Small intestine (tissue), 7 donors: ENCODE measurements at regions not wholly inside any gene's neighbourhood (a gene's known extent, or its start where the extent isn't known, plus 50 kb on each side); places are given as distances from the start of the nearest gene placed in this dataset.
"Not testable (repeated sequence)": the region's sequence is repeated elsewhere in the genome, so short reads cannot be mapped to it uniquely, and the experiment has no call there.

ENCODE experiments used
- DNase-seq, 2 donors: peaks; one replicate each; pipeline versions ENCODE4 v3.0.0 to v3.0.0-alpha.2; 2013
- FAIRE-seq: peaks from 2 replicates; lab custom pipeline; 2012; peaks lifted over from hg19 to GRCh38; lab: Jason Lieb, UNC
- H3K27ac ChIP-seq, 3 donors: one replicate each; pipeline ENCODE4 v1.5.1; 2013; ENCODE audit warnings: low read length in 2 of 3, mild to moderate bottlenecking in 2 of 3, control low read depth in 1 of 3, inconsistent platforms in 1 of 3, low read depth in 1 of 3, moderate library complexity in 1 of 3
- H3K27me3 ChIP-seq, 3 donors: one replicate each; pipeline ENCODE4 v1.6.1; 2013; ENCODE audit warnings: low read length in 3 of 3, inconsistent platforms in 1 of 3; ENCODE audit not compliant: control insufficient read depth in 3 of 3, insufficient read depth in 3 of 3
- H3K36me3 ChIP-seq, 3 donors: one replicate each; pipeline ENCODE4 v1.6.1; 2013; ENCODE audit warnings: low read length in 3 of 3, inconsistent platforms in 1 of 3, low read depth in 1 of 3, mild to moderate bottlenecking in 1 of 3, moderate library complexity in 1 of 3; ENCODE audit not compliant: control insufficient read depth in 3 of 3, insufficient read depth in 2 of 3
- H3K4me1 ChIP-seq, 3 donors: one replicate each; pipeline ENCODE4 v1.6.1; 2013; ENCODE audit warnings: low read length in 2 of 3, inconsistent platforms in 1 of 3, low read depth in 1 of 3, mild to moderate bottlenecking in 1 of 3, moderate library complexity in 1 of 3; ENCODE audit not compliant: control insufficient read depth in 3 of 3, insufficient read depth in 2 of 3
- H3K4me3 ChIP-seq, 3 donors: one replicate each; pipeline ENCODE4 v1.5.1; 2013; ENCODE audit warnings: low read length in 3 of 3, control low read depth in 1 of 3, inconsistent platforms in 1 of 3, low read depth in 1 of 3, mild to moderate bottlenecking in 1 of 3, moderate library complexity in 1 of 3
- H3K9me3 ChIP-seq, 2 donors: one replicate each; pipeline ENCODE4 v1.6.1; 2013; ENCODE audit warnings: low read depth in 1 of 2, low read length in 1 of 2; ENCODE audit not compliant: control insufficient read depth in 2 of 2, insufficient read depth in 1 of 2
- WGBS, 3 donors: extraction: QIAGEN DNeasy Blood & Tissue Kit; methylation state at CpG; one replicate each; pipeline ENCODE4 v1.1.7; 2013; 5-methylcytosine and 5-hydroxymethylcytosine counted together
- donor health status: healthy with polysubstance abuse.
- donor health status: control.
- donor health status: control.
- donor health status: Bipolar disorder and iron deficiency.
- donor health status: healthy.

GRCh38 chr14:71621980-71622605 lies 310.1 kb upstream of the RGS6 start:
- 90 to 95% (median 93%) methylated on average over 4 of the region's 4 CpGs for WGBS, 3 donors
- H3K36me3 ChIP-seq: peaks cover 3 to 15% (median 13%) of the 10 kb centered on the region in 3 donors
- H3K4me3 ChIP-seq: no peak overlapping the region
- H3K27ac ChIP-seq: no peak overlapping the region
- no peaks in the 10 kb centered on the region for H3K4me1 ChIP-seq
- DNase-seq: no peak
- no peaks in the 10 kb centered on the region for H3K9me3 ChIP-seq
- no peak for FAIRE-seq
- H3K27me3 ChIP-seq: no peaks in the 10 kb centered on the region

DNA sequence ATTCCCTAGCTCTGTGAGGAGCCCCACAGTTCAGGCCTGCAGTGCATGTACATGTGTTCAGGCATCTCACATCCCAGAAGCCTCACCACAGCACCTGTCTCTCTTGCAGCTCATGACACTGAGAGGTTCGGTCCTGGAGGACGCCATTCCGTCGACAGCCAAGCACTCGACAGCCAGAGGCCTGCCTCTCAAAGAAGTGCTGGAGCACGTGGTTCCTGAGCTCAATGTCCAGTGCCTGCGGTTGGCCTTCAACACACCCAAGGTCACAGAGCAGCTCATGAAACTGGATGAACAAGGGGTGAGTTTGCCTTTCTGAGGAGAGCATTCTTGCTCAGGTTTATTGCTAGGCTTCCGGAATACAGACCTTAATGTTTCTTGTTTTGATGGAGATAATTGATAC lies 308.3 kb upstream of the RGS6 start:
- no peak for DNase-seq
- 89 to 93% (median 89%) methylated on average over 8 of the region's 8 CpGs for WGBS, 3 donors
- no peak for FAIRE-seq
- H3K4me3 ChIP-seq: no peak overlapping the region
- H3K27me3 ChIP-seq: no peaks in the 10 kb centered on the region
- peaks cover 3 to 15% (median 15%) of the 10 kb centered on the region in 3 donors for H3K36me3 ChIP-seq
- no peaks in the 10 kb centered on the region for H3K9me3 ChIP-seq
- no peak overlapping the region for H3K27ac ChIP-seq
- H3K4me1 ChIP-seq: no peaks in the 10 kb centered on the region

DNA sequence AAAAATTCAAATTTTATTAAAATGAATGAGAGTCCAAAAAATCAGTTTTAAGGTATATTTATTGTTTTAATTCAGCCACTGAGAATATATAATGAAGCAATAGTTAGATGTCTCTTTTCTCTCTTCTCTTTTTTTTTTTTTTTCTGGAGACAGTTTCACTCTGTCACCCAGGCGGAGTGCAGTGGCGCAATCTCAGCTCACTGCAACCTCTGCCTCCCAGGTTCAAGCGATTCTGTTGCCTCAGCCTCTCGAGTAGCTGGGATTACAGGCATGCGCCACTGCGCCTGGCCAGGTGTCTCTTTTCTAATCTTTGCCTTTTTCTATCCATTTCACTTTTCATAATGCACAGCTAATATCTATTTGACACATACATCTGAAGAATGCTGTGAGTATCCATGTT lies 307.1 kb upstream of the RGS6 start:
- Histone ChIP-seq H3K27me3 (no peaks in the 10 kb centered on the region), H3K27ac (no peak overlapping the region), H3K4me3 (no peak overlapping the region), H3K36me3 (peaks cover 3 to 15% (median 11%) of the 10 kb centered on the region in 3 donors), H3K4me1 (no peaks in the 10 kb centered on the region), H3K9me3 (no peaks in the 10 kb centered on the region)
- DNase-seq: no peak
- FAIRE-seq: no peak
- WGBS, 3 donors: 91 to 94% (median 93%) methylated on average over 6 of the region's 6 CpGs

GRCh38 chr14:71625891-71626701 lies 306.1 kb upstream of the RGS6 start:
- H3K4me3 ChIP-seq: no peak overlapping the region
- H3K4me1 ChIP-seq: no peaks in the 10 kb centered on the region
- WGBS, 3 donors: 72 to 78% (median 73%) methylated on average over 6 of the region's 6 CpGs
- DNase-seq (no peak), FAIRE-seq (no peak)
- H3K36me3 ChIP-seq: peaks cover 3 to 12% (median 9%) of the 10 kb centered on the region in 3 donors
- no peaks in the 10 kb centered on the region for H3K27me3 ChIP-seq
- H3K27ac ChIP-seq: no peak overlapping the region
- H3K9me3 ChIP-seq: no peaks in the 10 kb centered on the region

DNA sequence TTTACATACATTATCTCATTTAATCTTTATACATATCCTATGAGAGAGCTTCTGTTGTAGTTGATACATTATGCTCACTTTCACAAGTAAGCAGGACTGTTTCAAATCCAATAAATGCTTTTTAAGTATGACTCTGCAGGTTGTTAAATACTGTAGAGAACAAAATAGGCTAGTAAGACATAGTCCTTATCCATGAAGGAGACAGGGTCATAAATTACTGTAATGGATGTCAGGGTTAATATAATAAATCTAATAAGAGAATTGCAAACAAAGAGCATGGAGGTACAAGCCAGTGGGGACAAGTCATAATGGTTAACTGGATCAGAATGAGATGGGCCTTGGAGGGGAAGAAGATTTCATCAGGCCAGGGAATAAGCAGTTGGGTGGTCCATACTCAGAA lies 303.8 kb upstream of the RGS6 start:
- Histone ChIP-seq H3K9me3 (no peaks in the 10 kb centered on the region), H3K27ac (no peak overlapping the region), H3K4me3 (no peak overlapping the region), H3K27me3 (no peaks in the 10 kb centered on the region), H3K36me3 (peaks cover 5 to 11% (median 10%) of the 10 kb centered on the region in 3 donors), H3K4me1 (no peaks in the 10 kb centered on the region)
- no peak for FAIRE-seq
- DNase-seq: no peak

DNA sequence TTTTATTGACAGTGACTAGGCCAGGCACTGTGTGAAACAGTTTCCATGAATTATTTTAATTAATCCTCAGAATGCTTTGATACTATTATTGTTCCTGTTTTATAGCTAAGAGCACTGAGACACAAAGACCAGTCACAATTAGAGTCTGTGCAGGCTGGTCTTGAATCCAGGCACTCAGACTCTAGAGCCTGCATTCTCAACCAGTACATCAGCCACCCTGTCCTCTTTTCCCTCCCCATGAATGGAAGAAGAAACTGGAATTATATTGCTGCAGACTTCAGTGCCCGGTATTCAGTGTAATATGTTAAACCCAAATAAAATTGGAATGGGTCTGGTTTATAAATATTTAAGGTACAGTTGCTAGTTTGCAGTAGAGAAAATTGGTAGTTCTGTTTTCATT lies 303.0 kb upstream of the RGS6 start:
- peaks cover 0 to 4% of the 10 kb centered on the region in 2 donors for H3K9me3 ChIP-seq
- H3K4me1 ChIP-seq: no peaks in the 10 kb centered on the region
- DNase-seq: no peak
- no peaks in the 10 kb centered on the region for H3K27me3 ChIP-seq
- H3K4me3 ChIP-seq: no peak overlapping the region
- H3K27ac ChIP-seq: no peak overlapping the region
- FAIRE-seq: no peak
- peaks cover 3 to 6% (median 6%) of the 10 kb centered on the region in 3 donors for H3K36me3 ChIP-seq
- WGBS, 3 donors: 86 to 95% (median 91%) methylated on average over 1 of the region's 1 CpG

DNA sequence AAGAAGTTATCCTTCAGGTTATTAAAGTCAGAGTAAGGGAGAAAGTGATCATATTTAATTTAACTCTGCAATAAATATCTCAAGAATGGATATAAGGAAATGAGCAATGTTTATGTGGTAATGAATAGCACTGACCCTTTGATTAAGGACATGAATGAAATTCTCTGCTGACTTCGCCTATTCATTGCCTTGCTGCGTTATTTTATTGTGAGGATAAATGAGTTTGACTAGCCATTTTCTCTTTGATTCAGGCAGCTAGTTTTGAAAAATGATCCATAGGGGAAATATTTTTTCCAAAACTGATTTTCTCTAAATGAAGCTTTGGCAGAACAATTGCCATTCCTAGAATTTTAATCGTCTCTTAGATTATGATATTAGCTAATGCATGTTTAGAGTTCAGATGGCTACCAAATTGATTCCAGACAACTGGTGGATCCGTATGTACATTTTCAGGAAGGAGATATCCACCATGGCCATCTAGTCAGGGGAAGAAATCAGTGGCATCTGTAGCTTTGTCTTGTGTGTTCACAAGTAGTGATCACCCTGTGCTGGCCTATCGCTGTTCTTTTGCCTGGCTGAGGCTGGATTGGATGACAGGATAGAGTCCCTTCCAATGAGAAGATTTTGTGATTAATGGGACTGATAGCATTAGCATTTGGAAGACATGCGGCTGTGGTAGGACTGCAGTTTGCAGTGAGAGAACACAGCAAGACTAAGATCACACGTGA lies 302.3 kb upstream of the RGS6 start:
- Histone ChIP-seq H3K4me1 (no peaks in the 10 kb centered on the region), H3K27ac (no peak overlapping the region), H3K27me3 (no peaks in the 10 kb centered on the region), H3K9me3 (peaks cover 0 to 10% of the 10 kb centered on the region in 2 donors), H3K4me3 (no peak overlapping the region), H3K36me3 (peaks cover 3 to 6% (median 6%) of the 10 kb centered on the region in 3 donors)
- FAIRE-seq: no peak
- no peak for DNase-seq
- 87 to 97% (median 97%) methylated on average over 7 of the region's 7 CpGs for WGBS, 3 donors

GRCh38 chr14:71631030-71631429 lies 301.2 kb upstream of the RGS6 start:
- not testable (repeated sequence) for H3K4me3 ChIP-seq, H3K36me3 ChIP-seq, H3K27me3 ChIP-seq, H3K27ac ChIP-seq, H3K4me1 ChIP-seq, DNase-seq, H3K9me3 ChIP-seq, FAIRE-seq
- WGBS, 3 donors: 91 to 97% (median 94%) methylated on average over 1 of the region's 1 CpG
